BE2C (cell line): ENCODE measurements at regions not wholly inside any gene's neighbourhood (a gene's known extent, or its start where the extent isn't known, plus 50 kb on each side); places are given as distances from the start of the nearest gene placed in this dataset.

ENCODE experiments used
- DNase-seq: peaks from one replicate; pipeline ENCODE4 v3.0.0-alpha.2; 2020
- H3K27me3 ChIP-seq: fragments of 250-450 bp; sonication (Bioruptor Pico); 2 replicates; pipeline ENCODE4 v1.5.1; 2020; ENCODE audit warnings: mild to moderate bottlenecking
- H3K36me3 ChIP-seq: fragments of 250-450 bp; sonication (Bioruptor Pico); 2 replicates; pipeline ENCODE4 v1.5.1; 2020; ENCODE audit warnings: mild to moderate bottlenecking
- H3K4me1 ChIP-seq: fragments of 250-450 bp; sonication (Bioruptor Pico); 2 replicates; pipeline ENCODE4 v1.5.1; 2020
- H3K4me3 ChIP-seq: 2 replicates; pipeline ENCODE4 v1.5.1; 2011; ENCODE audit warnings: low read depth, low read length
- H3K9me3 ChIP-seq: fragments of 250-450 bp; sonication (Bioruptor Pico); 2 replicates; pipeline ENCODE4 v1.5.1; 2020
- CTCF ChIP-seq: IDR thresholded peaks from 2 replicates; pipeline ENCODE4 v1.5.1; 2012; ENCODE audit warnings: mild to moderate bottlenecking, low read depth, low read length

- no peak for TF ChIP-seq CTCF
- H3K9me3 ChIP-seq: no peaks in the 10 kb centered on the region
- DNase-seq: no peak
- H3K36me3 ChIP-seq: no peaks in the 10 kb centered on the region
- no peaks in the 10 kb centered on the region for H3K27me3 ChIP-seq
- no peaks in the 10 kb centered on the region for H3K4me1 ChIP-seq
- H3K4me3 ChIP-seq: no peak overlapping the region
These were observed 52.0 kb upstream of the BMP2 start for GRCh38 chr20:6715401-6715941.

DNA sequence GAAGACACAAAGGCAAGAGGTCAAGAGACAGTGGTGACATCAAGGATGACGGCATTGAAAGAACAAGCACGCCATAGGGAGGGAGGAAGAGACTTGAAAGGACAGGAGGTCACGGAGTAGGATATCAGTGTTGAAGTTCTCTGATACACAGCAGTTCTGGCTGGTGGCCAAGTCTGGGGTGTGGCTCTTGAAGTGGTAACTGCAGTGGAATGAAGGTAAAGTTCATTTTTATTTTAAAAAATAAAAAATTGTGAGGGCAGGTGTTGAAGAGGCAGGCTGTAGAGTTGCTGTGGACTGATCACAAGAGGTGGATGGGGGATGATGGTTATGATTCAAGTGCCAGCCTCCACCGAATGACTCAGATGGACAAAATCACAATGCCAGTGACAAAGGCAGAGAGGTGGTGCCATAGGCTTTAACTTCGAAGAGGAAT, 53.2 kb upstream of the BMP2 start:
- no peaks in the 10 kb centered on the region for H3K9me3 ChIP-seq
- H3K4me1 ChIP-seq: no peaks in the 10 kb centered on the region
- TF ChIP-seq CTCF: no peak
- no peak overlapping the region for H3K4me3 ChIP-seq
- no peak for DNase-seq
- H3K27me3 ChIP-seq: no peaks in the 10 kb centered on the region
- no peaks in the 10 kb centered on the region for H3K36me3 ChIP-seq

DNA sequence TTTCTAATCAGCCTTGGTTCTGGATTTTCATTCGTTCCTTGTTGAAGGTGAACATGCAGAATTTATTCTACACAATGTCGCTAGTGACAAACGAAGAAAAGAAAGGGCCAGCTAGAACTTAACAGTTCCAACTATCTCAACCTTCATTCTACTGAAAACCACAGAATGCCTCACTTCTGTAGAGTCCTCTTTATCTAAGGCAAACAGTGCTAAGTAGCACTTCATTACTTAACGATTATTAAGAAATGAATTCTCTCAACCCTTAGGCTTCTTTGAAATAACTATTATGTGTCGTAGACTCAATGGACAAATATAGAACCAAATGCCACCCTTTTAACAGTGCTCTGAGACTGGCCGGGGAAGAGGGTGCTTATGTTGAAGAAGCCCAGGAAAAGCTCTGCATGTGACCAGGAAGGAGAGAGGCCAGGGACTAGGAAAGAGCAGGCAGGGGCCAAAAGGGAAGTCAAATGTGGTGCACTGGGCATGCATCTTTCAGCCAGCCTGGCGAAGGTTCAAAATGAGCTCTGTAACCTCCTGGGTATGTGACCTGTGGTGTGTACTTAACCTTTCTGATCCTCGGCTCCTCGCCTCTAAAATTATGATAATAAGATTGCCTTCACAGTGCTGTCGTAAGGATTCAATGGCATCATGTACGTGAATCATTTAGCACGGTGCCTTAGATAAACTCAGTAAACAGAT, 55.4 kb upstream of the BMP2 start:
- no peak for TF ChIP-seq CTCF
- no peaks in the 10 kb centered on the region for H3K9me3 ChIP-seq
- H3K4me3 ChIP-seq: no peak overlapping the region
- H3K4me1 ChIP-seq: no peaks in the 10 kb centered on the region
- DNase-seq: no peak
- H3K36me3 ChIP-seq: no peaks in the 10 kb centered on the region
- no peaks in the 10 kb centered on the region for H3K27me3 ChIP-seq

DNA sequence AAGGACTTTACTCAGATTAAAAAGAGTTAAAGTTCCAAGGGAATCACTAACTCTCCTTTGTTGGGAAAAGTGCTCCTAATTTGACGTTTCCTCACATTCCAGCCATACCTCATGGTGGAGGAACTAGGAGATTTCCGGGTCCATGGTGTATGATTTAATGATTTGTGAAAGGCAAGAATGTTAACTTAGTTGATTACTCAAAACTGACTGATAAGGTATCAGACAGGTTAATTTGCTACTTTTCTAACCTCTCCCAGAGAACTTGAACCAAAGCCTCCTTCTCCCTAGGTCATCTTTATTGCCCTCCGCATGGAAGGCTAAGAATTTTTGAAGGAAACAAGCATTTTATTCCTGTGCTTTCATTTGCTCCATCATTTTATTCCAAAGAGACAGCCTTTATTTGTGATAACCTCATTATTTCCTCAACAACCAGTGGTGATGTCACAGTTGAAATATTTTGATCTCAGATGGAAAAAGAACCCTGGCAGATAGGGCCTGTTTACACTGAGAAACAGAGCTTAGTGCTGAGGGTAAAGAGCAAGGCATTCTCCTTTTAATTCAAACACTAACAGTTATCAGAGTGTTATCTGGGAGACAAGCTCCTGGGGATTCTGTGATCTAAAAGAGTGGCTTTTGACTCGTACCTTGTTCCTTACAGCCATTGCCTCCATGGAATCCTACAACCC, 57.4 kb upstream of the BMP2 start:
- DNase-seq: no peak
- H3K4me1 ChIP-seq: no peaks in the 10 kb centered on the region

DNA sequence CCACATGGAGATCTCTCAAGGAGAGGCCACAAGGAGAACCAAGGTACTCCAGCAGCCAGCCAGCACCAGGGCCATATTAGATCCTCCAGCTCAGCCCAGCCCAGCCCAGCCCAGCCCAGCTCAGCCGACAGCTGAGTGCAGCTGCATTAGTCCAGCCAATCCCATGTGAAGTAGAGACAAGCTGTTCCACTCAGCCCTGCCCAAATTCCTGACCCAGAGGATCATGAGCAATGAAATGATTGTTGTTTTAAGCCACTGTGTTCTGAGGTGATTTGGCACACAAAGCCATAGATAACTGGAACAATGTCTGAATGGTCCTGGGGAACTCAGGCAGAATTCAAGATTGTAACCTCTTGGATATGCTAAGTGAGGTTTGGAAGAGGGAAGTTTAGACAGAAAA, 59.5 kb upstream of the BMP2 start:
- Histone ChIP-seq H3K36me3 (no peaks in the 10 kb centered on the region), H3K9me3 (no peaks in the 10 kb centered on the region), H3K4me3 (no peak overlapping the region), H3K4me1 (no peaks in the 10 kb centered on the region), H3K27me3 (no peaks in the 10 kb centered on the region)
- TF ChIP-seq CTCF: no peak
- no peak for DNase-seq

More for the DNA sequence above, 57.4 kb upstream of the BMP2 start:
- no peak for TF ChIP-seq CTCF
- Histone ChIP-seq H3K27me3 (no peaks in the 10 kb centered on the region), H3K36me3 (no peaks in the 10 kb centered on the region), H3K9me3 (no peaks in the 10 kb centered on the region), H3K4me3 (no peak overlapping the region)

- Histone ChIP-seq H3K36me3 (no peaks in the 10 kb centered on the region), H3K27me3 (no peaks in the 10 kb centered on the region), H3K4me1 (no peaks in the 10 kb centered on the region), H3K4me3 (no peak overlapping the region), H3K9me3 (no peaks in the 10 kb centered on the region)
- TF ChIP-seq CTCF: no peak
- no peak for DNase-seq
These were observed 60.1 kb upstream of the BMP2 start for GRCh38 chr20:6707321-6707831.
